Activated CD4-positive, CD25-positive, alpha-beta regulatory T cell (primary cell): ENCODE measurements at regions not wholly inside any gene's neighbourhood (a gene's known extent, or its start where the extent isn't known, plus 50 kb on each side); places are given as distances from the start of the nearest gene placed in this dataset.
"Not testable (repeated sequence)": the region's sequence is repeated elsewhere in the genome, so short reads cannot be mapped to it uniquely, and the experiment has no call there.

ENCODE experiments used
- DNase-seq, 4 experiments: peaks; one replicate each; lab custom pipeline; 2025; lab: John Stamatoyannopoulos, UW

GRCh38 chr5:163789870-163790269, 284.5 kb downstream of the MAT2B start:
- no peak for DNase-seq

- no peak for DNase-seq
Observed at GRCh38 chr5:163790497-163790896, 285.1 kb downstream of the MAT2B start.

GRCh38 chr5:163794993-163795392, 289.6 kb downstream of the MAT2B start:
- no peak for DNase-seq

DNA sequence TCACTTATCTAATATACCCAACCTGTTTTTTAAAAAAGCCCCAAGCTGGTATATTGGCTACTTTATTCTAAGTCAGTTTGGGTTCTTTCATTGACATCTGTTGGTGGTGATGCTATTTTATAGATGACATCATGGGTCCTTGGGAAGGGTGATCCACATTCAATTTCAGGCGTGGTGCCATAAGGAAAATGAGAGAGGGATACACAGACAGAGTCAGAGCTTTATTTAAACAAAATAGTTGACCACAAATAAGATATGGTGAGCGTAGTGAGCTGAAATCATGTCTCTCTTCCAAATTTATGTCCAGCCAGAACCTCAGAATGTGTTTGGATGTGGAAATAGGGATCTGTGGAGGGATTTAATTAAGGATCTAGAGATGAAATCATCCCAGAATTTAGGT, 302.4 kb downstream of the MAT2B start:
- no peak for DNase-seq

GRCh38 chr5:163809473-163809872, 304.1 kb downstream of the MAT2B start:
- no peak for DNase-seq

DNA sequence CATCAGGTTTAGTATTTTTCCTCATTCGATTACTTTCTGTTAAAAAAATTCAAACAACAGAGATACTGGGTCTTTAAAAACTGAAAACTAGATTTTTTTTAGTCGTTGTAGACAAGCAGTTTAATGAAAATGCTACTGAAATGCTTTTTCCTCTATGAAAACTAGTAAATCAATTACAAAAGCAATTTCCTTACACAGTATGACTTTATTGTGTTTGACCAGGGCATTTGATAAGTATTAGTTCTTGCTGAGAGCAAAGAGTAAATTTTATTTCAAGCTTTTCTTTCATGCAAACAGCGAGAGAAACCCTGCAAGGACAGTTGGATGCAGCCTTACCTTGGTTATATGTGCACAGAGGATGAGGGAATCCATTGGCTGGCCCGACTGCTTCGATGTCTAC, 308.5 kb downstream of the MAT2B start:
- DNase-seq = no peak

DNA sequence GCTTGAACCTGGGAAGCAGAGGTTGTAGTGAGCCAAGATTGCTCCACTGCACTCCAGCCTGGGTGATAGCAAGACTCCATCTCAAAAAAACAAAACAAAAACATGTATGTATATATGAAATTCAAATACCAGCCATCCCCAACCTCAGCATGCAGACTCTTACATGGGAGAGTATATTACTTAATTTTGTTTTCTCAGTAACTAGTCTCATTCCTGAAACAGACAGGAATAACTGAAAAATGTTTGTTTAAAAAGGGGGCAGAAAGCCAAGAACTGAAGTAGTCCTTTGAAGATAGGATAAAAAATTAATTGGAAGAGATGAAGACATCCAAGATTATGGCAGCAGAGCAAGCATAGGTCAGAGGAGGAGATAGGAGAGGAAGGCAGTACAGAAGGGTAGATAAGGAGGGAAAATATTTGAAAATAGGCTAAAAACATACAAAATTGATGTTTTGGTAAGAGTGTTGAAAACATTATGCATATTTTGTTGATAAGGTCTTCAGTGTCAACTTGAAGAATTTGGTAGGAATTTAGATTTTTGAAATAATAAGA, 309.9 kb downstream of the MAT2B start:
- DNase-seq = no peak

GRCh38 chr5:163821142-163821541, 315.7 kb downstream of the MAT2B start:
- no peak for DNase-seq

- no peak for DNase-seq
Observed at GRCh38 chr5:163822548-163822947, 317.1 kb downstream of the MAT2B start.

- no peak for DNase-seq
Observed at GRCh38 chr5:163825661-163826060, 320.2 kb downstream of the MAT2B start.

DNA sequence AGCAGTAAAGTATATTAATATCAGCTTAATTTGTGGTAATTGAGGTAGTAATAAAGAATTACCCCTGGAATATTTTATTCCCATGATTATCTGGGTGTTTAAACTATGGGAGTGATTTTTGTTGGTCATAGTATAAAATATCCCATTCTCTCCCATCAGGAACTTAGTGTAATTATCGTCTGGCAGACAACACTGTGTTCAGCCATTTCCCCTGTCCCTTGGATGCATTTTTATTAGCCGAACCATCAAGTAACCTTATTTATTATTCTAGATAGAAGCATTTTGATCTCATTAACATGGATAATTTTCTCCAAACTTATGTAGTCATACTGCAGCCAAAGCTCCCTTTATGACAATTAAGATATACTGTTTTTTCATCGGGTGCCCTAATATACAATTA, 320.8 kb downstream of the MAT2B start:
- no peak for DNase-seq

- DNase-seq = no peak
Observed at GRCh38 chr5:163832155-163832554, 326.7 kb downstream of the MAT2B start.

DNA sequence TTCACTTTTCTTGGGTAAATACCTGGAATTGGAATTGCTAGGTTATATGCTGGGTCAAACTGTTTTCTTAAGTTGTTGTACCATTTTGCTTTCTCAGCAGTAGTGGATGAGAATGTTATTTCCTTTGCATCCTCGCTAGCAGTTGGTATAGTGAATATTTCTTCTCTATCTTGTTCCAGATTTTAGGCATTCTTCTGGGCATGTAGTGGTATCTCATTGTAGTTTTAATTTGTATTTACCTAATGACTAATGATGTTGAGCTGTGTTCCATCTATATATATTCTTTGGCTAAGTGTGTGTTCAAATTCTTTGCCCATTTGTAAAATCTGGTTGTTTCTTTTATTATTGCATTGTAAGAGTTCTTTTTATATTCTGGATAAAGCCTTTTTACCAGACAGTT, 333.3 kb downstream of the MAT2B start:
- no peak for DNase-seq

DNA sequence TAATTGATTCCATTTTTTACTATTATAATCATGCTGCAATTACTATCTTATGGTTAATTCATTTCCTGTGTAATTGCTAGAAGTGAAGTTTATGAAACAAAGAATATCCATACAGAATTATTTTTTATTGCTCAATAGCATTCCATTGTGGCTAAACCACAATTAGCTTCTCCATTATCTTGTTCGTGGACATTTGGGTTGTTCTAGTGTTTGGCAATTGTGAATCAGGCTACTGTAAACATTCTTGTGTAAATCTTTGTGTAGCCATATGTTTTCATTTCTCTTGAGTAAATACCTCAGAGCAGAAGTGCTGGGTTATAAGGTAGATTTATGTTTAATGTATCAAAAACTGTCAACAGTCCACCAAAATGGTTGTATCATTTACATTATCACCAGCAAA, 341.1 kb downstream of the MAT2B start:
- no peak for DNase-seq

DNA sequence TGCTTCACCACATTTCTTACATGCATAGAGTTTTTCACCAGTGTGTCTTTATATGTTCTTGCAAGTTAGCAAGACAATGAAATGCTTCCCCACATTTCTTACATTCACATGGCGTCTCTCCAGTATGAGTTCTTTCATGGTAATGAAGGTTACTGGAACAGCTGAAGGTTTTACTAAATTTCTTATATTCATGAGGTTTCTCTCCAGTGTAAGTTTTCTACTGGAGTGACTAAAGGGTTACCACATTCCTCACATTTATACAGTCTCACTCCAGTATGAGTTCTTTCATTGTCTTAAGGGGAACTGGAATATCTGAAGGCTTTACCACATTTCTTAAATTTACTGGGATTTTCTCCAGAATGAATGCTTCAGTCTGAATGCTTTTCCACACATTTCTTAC, 350.3 kb downstream of the MAT2B start:
- DNase-seq = no peak

DNA sequence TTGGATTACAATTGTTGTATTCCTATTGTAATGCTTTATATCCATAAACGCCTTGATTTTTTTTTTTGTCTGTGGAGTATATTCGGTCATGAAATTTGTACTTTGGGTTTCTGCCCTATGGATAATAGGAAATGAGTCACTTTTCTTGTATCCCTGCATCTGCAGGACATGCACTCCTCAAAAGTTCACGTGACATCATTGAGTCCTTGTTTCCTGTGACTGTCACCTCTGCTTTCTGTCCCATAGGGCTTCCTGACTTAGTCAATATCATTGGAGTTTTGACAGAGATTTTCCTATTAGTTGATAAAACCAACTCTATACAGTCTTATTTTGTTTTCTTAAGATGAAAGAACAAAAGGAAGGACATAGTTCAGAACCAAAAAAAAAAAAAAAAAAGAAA, 356.3 kb downstream of the MAT2B start:
- no peak for DNase-seq

DNA sequence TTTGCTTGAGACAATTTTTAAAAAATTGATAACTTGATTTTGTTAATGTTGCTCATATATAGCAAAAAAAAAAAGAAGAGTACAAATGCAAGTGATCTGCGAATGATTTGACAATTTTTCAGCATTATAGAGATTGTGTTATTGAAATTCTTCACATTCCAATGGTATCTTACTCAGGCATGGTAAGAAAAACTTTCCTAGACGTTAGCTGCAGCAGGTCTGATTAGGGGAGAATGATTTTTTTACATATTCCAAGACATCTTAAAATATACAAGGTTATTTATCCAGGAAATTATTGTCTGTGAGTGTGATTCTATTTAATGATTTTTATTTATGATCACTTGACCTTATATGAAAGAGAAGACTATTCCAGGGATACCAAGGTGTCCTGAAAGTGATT, 361.9 kb downstream of the MAT2B start:
- no peak for DNase-seq

DNA sequence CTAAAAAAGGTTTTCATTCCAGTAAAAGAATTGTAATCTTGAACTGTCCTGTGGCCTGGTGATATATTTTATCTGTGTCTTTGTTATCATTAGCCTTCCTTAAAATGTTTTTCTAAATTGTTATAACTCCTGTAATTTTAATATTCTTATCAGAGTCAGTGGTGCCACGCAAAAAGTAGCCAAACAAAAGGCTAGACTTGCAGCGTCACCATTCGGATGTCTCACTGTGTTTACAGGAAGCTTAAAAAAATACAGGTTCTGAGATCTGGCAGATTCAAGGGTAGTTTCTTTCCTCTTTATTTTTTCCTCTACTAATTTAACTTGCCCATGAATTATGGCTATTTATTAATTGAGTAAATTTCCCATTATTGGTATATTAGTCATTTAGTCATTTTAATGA, 362.3 kb downstream of the MAT2B start:
- DNase-seq = no peak

- DNase-seq = no peak
Observed at GRCh38 chr5:163869581-163869980, 364.2 kb downstream of the MAT2B start.

DNA sequence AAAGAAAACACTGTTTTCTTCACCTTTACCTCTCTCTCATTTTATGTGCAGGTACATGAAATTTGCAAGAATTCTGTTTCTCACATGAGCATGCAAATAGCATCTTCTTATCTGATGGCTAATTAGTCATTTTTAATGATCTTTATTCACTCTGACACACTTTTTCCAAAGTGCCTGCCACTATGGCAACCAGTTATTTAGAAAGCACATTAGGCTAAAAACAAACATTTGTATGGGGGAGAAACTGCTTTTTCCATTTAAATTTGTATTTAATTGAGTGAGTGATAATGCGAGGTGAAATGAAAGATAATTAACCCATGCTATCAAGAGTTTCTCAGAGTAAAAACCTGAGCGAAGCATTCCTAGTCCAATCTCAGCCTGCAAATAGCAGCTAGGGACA, 365.0 kb downstream of the MAT2B start:
- no peak for DNase-seq

DNA sequence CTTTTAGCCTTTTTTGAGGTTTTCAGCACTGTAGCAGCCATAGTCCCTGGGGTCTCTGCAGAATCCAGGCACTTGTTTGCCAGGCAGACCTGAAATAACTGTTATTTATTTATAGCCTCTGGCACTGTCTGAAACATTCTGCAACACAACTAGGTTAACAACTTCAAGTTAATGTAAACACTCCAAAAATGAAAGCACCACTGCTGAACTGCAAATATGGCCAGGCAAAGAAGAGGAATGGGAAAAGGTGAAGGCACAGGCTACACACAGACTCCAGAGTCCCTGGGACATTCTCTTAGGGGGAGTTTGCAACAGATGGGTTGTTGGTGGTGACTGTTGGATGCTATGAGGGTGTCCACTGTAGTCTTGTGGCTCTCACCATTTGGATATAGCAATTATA, 369.0 kb downstream of the MAT2B start:
- DNase-seq = no peak

DNA sequence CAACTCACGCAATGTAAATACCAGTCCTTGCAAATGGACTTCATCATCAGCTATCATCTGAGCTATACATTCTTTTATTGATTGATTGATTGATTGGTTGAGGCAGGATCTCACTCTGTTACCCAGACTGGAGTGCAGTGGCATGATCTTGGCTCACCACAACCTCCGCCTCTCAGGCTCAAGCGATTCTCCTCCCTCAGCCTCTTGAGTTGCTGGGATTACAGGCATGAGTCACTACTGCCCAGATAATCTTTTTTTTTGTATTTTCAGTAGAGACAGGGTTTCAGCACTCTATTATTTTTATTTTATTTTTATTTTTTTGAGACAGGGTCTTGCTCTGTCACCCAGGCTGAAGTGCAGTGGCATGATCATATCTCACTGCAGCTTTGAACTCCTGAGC, 369.5 kb downstream of the MAT2B start:
- not testable (repeated sequence) for DNase-seq

DNA sequence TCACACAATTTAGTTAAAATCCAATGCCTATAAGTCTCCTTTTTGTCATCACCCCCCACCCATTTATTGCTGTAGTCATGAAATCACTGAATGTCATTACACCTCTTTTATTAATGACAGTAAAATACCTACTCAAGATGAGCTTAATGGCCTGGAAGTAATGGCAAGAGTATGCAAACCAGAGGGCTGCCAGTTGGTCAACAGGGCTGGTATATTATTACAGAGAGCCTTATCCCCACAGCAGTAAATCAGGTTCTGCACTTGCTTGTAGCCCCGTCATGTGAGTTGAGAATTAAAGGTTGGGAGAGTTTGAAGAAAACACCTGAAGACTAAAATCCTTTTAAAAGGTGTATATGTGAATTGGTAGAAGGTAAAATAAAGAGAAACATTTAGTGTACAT, 372.4 kb downstream of the MAT2B start:
- DNase-seq = no peak

GRCh38 chr5:163878490-163878889, 373.1 kb downstream of the MAT2B start:
- DNase-seq = no peak

DNA sequence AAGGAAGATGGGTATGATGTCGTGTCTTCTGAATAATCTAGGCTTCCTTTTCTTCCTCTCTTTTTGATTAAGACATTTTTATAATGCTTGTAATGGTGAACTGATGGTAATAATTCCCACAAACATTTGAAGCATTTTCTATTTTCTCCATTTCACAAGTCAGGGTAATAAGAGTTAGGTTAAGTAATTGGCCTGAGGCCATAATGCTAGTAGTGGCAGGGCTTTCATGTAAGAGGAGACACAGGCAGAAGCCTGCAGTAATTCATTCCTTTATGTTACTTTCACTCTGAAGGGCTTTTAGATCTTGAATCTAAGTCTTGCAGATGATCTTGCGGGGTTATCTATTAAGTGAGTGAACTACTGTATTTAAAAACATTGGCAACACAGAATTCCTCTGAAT, 374.9 kb downstream of the MAT2B start:
- DNase-seq = no peak
